Transverse colon (tissue), 4 donors: ENCODE measurements at regions not wholly inside any gene's neighbourhood (a gene's known extent, or its start where the extent isn't known, plus 50 kb on each side); places are given as distances from the start of the nearest gene placed in this dataset.

Experiments
- EP300 ChIP-seq: sonication (generic); formaldehyde crosslinking; IDR thresholded peaks from one replicate; pipeline ENCODE4 v1.6.1; 2017; ENCODE audit warnings: antibody characterized with exemption, low read depth
- POLR2A ChIP-seq: fragments of 450-650 bp; IDR thresholded peaks from one replicate; pipeline ENCODE4 v1.6.1; 2016; ENCODE audit warnings: antibody characterized with exemption, mild to moderate bottlenecking, moderate library complexity
- POLR2AphosphoS5 ChIP-seq, 3 donors: sonication (generic); formaldehyde crosslinking; IDR thresholded peaks; one replicate each; pipeline ENCODE4 v1.6.1; 2016; ENCODE audit warnings: antibody characterized with exemption in 3 of 3
- TF ChIP-seq, protein P1 (sequence below), 5 experiments: fragments of 200-600 bp in 3 of 5; fragments of 450-650 bp in 2 of 5; sonication (generic) in 3 of 5; IDR thresholded peaks; 1 replicate in 2 of 5; 2 replicates in 3 of 5; pipeline ENCODE4 v1.5.1; 2016 to 2017; ENCODE audit warnings: antibody characterized with exemption in 5 of 5, inconsistent platforms in 3 of 5, mild to moderate bottlenecking in 2 of 5, moderate library complexity in 1 of 5

DNA sequence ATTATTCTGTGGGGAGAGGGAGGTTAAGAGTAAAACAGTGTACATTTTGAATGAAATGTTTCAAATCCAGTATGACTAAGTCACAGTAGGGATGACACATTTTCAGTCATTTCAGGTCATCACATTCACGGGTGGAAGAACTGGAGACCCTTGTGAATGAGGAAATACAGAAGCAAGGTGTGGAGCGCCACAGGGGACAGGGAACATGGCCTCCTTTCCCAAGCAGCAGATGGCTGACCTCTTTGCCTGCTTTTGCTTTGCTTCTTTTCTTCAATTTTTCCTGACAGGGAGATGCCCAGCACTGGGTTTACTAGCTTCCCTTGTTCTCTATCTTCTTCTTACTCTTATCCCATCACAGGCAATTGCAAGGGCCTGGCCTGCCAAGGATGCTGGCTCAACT lies 278.9 kb upstream of the DLGAP1 start:
- TF ChIP-seq EP300 (no peak), POLR2AphosphoS5 (IDR thresholded peaks at IDR 0.05) (no peak), POLR2A (no peak)
- TF ChIP-seq, protein P1, sequence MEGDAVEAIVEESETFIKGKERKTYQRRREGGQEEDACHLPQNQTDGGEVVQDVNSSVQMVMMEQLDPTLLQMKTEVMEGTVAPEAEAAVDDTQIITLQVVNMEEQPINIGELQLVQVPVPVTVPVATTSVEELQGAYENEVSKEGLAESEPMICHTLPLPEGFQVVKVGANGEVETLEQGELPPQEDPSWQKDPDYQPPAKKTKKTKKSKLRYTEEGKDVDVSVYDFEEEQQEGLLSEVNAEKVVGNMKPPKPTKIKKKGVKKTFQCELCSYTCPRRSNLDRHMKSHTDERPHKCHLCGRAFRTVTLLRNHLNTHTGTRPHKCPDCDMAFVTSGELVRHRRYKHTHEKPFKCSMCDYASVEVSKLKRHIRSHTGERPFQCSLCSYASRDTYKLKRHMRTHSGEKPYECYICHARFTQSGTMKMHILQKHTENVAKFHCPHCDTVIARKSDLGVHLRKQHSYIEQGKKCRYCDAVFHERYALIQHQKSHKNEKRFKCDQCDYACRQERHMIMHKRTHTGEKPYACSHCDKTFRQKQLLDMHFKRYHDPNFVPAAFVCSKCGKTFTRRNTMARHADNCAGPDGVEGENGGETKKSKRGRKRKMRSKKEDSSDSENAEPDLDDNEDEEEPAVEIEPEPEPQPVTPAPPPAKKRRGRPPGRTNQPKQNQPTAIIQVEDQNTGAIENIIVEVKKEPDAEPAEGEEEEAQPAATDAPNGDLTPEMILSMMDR (IDR thresholded peaks at IDR 0.05) = no peak
